HEK293 (cell line): ENCODE measurements at regions not wholly inside any gene's neighbourhood (a gene's known extent, or its start where the extent isn't known, plus 50 kb on each side); places are given as distances from the start of the nearest gene placed in this dataset.
"Not testable (repeated sequence)": the region's sequence is repeated elsewhere in the genome, so short reads cannot be mapped to it uniquely, and the experiment has no call there.

Experiments used
- CTCF ChIA-PET: fragments of 350-600 bp; formaldehyde crosslinking; extraction: SDS; loops from one replicate; lab custom pipeline; 2021; ENCODE audit warnings: antibody characterized with exemption; lab: Yijun Ruan, JAX
- POLR2A ChIA-PET: fragments of 300-600 bp; formaldehyde crosslinking; extraction: SDS; loops from one replicate; lab custom pipeline; 2020; ENCODE audit warnings: antibody characterized with exemption, inconsistent platforms; lab: Yijun Ruan, JAX
- H3K27ac ChIP-seq: fragments of 200-500 bp; sonication (Bioruptor generic); 2 replicates; pipeline ENCODE4 v1.5.1; 2014; ENCODE audit warnings: low read depth, low read length, control low read depth, inconsistent platforms; ENCODE audit errors: extremely low read depth
- H3K36me3 ChIP-seq, 2 experiments: fragments of 200-500 bp in 1 of 2; sonication (Bioruptor generic) in 1 of 2; 1 replicate in 1 of 2; 2 replicates in 1 of 2; pipeline ENCODE4 v1.5.1; 2014 to 2017; ENCODE audit warnings: inconsistent platforms in 2 of 2, low read length in 2 of 2; ENCODE audit not compliant: control insufficient read depth in 2 of 2, insufficient read depth in 1 of 2
- H3K4me1 ChIP-seq: fragments of 200-500 bp; sonication (Bioruptor generic); 2 replicates; pipeline ENCODE4 v1.5.1; 2014; ENCODE audit warnings: mild to moderate bottlenecking, low read length, inconsistent platforms; ENCODE audit not compliant: control insufficient read depth, insufficient read depth
- H3K4me3 ChIP-seq: 2 replicates; pipeline ENCODE4 v1.5.1; 2011; ENCODE audit warnings: low read depth, mild to moderate bottlenecking, control low read depth, low read length, moderate library complexity
- H3K9me3 ChIP-seq: fragments of 200-500 bp; sonication (Bioruptor generic); 2 replicates; pipeline ENCODE4 v1.5.1; 2014; ENCODE audit warnings: low read depth, low read length, inconsistent platforms; ENCODE audit not compliant: control insufficient read depth, insufficient read depth
- GLI2 ChIP-seq: fragments of 450-650 bp; formaldehyde crosslinking; IDR thresholded peaks from 2 replicates; pipeline ENCODE4; 2017; ENCODE audit warnings: missing biosample characterization, missing genetic modification characterization, low read depth, borderline replicate concordance
- IKZF3 ChIP-seq: fragments of 450-650 bp; IDR thresholded peaks from 2 replicates; pipeline ENCODE4 v1.5.0; 2018; ENCODE audit warnings: missing biosample characterization, mild to moderate bottlenecking, missing genetic modification characterization, moderate library complexity
- KLF17 ChIP-seq: fragments of 450-650 bp; formaldehyde crosslinking; IDR thresholded peaks from 2 replicates; pipeline ENCODE4 v1.5.1; 2016; ENCODE audit warnings: missing biosample characterization, missing genetic modification characterization
- PRDM10 ChIP-seq: fragments of 450-650 bp; formaldehyde crosslinking; IDR thresholded peaks from 2 replicates; pipeline ENCODE4 v1.5.1; 2016; ENCODE audit warnings: missing biosample characterization, missing genetic modification characterization
- ZBTB17 ChIP-seq: fragments of 450-650 bp; formaldehyde crosslinking; IDR thresholded peaks from 2 replicates; pipeline ENCODE4 v1.5.1; 2016; ENCODE audit warnings: missing biosample characterization, missing genetic modification characterization
- ZBTB8A ChIP-seq: fragments of 450-650 bp; formaldehyde crosslinking; IDR thresholded peaks from 2 replicates; pipeline ENCODE4 v1.5.1; 2016; ENCODE audit warnings: missing biosample characterization, missing genetic modification characterization
- ZNF202 ChIP-seq: fragments of 450-650 bp; formaldehyde crosslinking; IDR thresholded peaks from 2 replicates; pipeline ENCODE4 v1.5.1; 2016; ENCODE audit warnings: missing biosample characterization, missing genetic modification characterization, borderline replicate concordance
- ZNF214 ChIP-seq: fragments of 450-650 bp; formaldehyde crosslinking; IDR thresholded peaks from 2 replicates; pipeline ENCODE4 v1.5.1; 2017; ENCODE audit warnings: missing biosample characterization, mild to moderate bottlenecking, missing genetic modification characterization, borderline replicate concordance
- ZNF24 ChIP-seq: fragments of 450-650 bp; formaldehyde crosslinking; IDR thresholded peaks from 2 replicates; pipeline ENCODE4 v1.5.1; 2016; ENCODE audit warnings: missing biosample characterization, missing genetic modification characterization
- ZNF274 ChIP-seq, 2 experiments: fragments of 200-500 bp in 1 of 2; fragments of 450-650 bp in 1 of 2; sonication (Bioruptor generic) in 1 of 2; formaldehyde crosslinking in 1 of 2; IDR thresholded peaks; 2 replicates each; pipeline versions ENCODE4 v1.5.1 to v1.6.1; 2014 to 2016; ENCODE audit warnings: borderline replicate concordance in 1 of 2, inconsistent platforms in 1 of 2, low read length in 1 of 2, missing biosample characterization in 1 of 2, missing genetic modification characterization in 1 of 2
- ZNF391 ChIP-seq: fragments of 450-650 bp; formaldehyde crosslinking; IDR thresholded peaks from 2 replicates; pipeline ENCODE4 v1.5.1; 2016; ENCODE audit warnings: low read depth, missing biosample characterization, missing genetic modification characterization, borderline replicate concordance
- ZNF426 ChIP-seq: fragments of 450-650 bp; formaldehyde crosslinking; IDR thresholded peaks from 2 replicates; pipeline ENCODE4 v1.5.1; 2017; ENCODE audit warnings: missing biosample characterization, missing genetic modification characterization, mild to moderate bottlenecking, inconsistent platforms, moderate library complexity
- ZNF549 ChIP-seq: fragments of 450-650 bp; IDR thresholded peaks from 2 replicates; pipeline ENCODE4 v1.5.1; 2018; ENCODE audit warnings: missing biosample characterization, missing genetic modification characterization, mild to moderate bottlenecking, inconsistent platforms, moderate library complexity
- ZNF560 ChIP-seq: fragments of 450-650 bp; formaldehyde crosslinking; IDR thresholded peaks from 2 replicates; pipeline ENCODE4 v1.5.1; 2017; ENCODE audit warnings: missing biosample characterization, missing genetic modification characterization, borderline replicate concordance
- ZNF624 ChIP-seq: fragments of 450-650 bp; formaldehyde crosslinking; IDR thresholded peaks from 2 replicates; pipeline ENCODE4 v1.5.1; 2017; ENCODE audit warnings: missing biosample characterization, missing genetic modification characterization
- ZNF768 ChIP-seq: fragments of 450-650 bp; formaldehyde crosslinking; IDR thresholded peaks from 2 replicates; pipeline ENCODE4 v1.5.1; 2018; ENCODE audit warnings: missing biosample characterization, mild to moderate bottlenecking, missing genetic modification characterization
- ZSCAN30 ChIP-seq: fragments of 450-650 bp; IDR thresholded peaks from 2 replicates; pipeline ENCODE4 v1.5.1; 2018; ENCODE audit warnings: missing biosample characterization, mild to moderate bottlenecking, missing genetic modification characterization, moderate library complexity

- TF ChIP-seq ZNF24 (tag by site-specific recombination) (no peak), ZSCAN30 (tag by site-specific recombination) (no peak), ZNF560 (tag by site-specific recombination) (no peak), GLI2 (tag by site-specific recombination) (no peak), ZBTB17 (tag by site-specific recombination) (no peak), PRDM10 (tag by site-specific recombination) (no peak), ZNF202 (tag by site-specific recombination) (no peak), KLF17 (tag by site-specific recombination) (no peak), ZNF624 (tag by site-specific recombination) (no peak), ZBTB8A (tag by site-specific recombination) (no peak), ZNF391 (tag by site-specific recombination) (no peak), ZNF214 (tag by site-specific recombination) (no peak), ZNF426 (no peak), IKZF3 (tag by site-specific recombination) (no peak), ZNF768 (no peak)
- TF ChIP-seq, all 188 proteins: peak for 0
- POLR2A ChIA-PET: no interaction called here
- CTCF ChIA-PET: no interaction called here
- no peaks in the 10 kb centered on the region for H3K9me3 ChIP-seq
- no peaks in the 10 kb centered on the region for H3K36me3 ChIP-seq
- H3K4me1 ChIP-seq: no peaks in the 10 kb centered on the region
- H3K4me3 ChIP-seq: no peak overlapping the region
- H3K27ac ChIP-seq: no peak overlapping the region
Observed at GRCh38 chr16:48676836-48677235, 66.9 kb upstream of the N4BP1 start.

- CTCF ChIA-PET: interaction anchor here (1.1 kb wide), 1 partner anchor 80 kb away, joined by 3 read pairs; no protein-coding TSS in a partner anchor
- H3K27ac ChIP-seq, H3K4me3 ChIP-seq, H3K9me3 ChIP-seq, POLR2A ChIA-PET, H3K4me1 ChIP-seq, H3K36me3 ChIP-seq: not testable (repeated sequence)
Observed at GRCh38 chr16:48668184-48668583, 58.2 kb upstream of the N4BP1 start.

GRCh38 chr16:48659940-48660339 lies 50.0 kb upstream of the N4BP1 start:
- no peak overlapping the region for H3K27ac ChIP-seq
- no peaks in the 10 kb centered on the region for H3K36me3 ChIP-seq
- no peak overlapping the region for H3K4me3 ChIP-seq
- TF ChIP-seq ZNF549: no peak
- TF ChIP-seq ZNF274 (IDR thresholded peaks at IDR 0.05; ENCODE audit: low read length): no peak
- TF ChIP-seq ZNF274 (tag by site-specific recombination; IDR thresholded peaks at IDR 0.05; ENCODE audit: borderline replicate concordance): no peak
- POLR2A ChIA-PET: no interaction called here
- CTCF ChIA-PET: no interaction called here
- no peaks in the 10 kb centered on the region for H3K4me1 ChIP-seq
- no peaks in the 10 kb centered on the region for H3K9me3 ChIP-seq
